GM10266 (cell line): ENCODE measurements at regions not wholly inside any gene's neighbourhood (a gene's known extent, or its start where the extent isn't known, plus 50 kb on each side); places are given as distances from the start of the nearest gene placed in this dataset.

Experiments used
- DNase-seq: peaks from one replicate; pipeline ENCODE4 v3.0.0; 2012; ENCODE audit errors: extremely low spot score
- TF ChIP-seq, protein P1 (sequence below): IDR thresholded peaks from 2 replicates; pipeline ENCODE4 v1.5.1; 2012; ENCODE audit warnings: mild to moderate bottlenecking, low read depth; ENCODE audit not compliant: control insufficient read depth, insufficient read depth; ENCODE audit errors: missing control alignments

- TF ChIP-seq, protein P1, sequence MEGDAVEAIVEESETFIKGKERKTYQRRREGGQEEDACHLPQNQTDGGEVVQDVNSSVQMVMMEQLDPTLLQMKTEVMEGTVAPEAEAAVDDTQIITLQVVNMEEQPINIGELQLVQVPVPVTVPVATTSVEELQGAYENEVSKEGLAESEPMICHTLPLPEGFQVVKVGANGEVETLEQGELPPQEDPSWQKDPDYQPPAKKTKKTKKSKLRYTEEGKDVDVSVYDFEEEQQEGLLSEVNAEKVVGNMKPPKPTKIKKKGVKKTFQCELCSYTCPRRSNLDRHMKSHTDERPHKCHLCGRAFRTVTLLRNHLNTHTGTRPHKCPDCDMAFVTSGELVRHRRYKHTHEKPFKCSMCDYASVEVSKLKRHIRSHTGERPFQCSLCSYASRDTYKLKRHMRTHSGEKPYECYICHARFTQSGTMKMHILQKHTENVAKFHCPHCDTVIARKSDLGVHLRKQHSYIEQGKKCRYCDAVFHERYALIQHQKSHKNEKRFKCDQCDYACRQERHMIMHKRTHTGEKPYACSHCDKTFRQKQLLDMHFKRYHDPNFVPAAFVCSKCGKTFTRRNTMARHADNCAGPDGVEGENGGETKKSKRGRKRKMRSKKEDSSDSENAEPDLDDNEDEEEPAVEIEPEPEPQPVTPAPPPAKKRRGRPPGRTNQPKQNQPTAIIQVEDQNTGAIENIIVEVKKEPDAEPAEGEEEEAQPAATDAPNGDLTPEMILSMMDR: no peak
These were observed 54.9 kb upstream of the ITPRID2 start for GRCh38 chr2:181836583-181836982.

GRCh38 chr2:181837563-181837962 lies 54.0 kb upstream of the ITPRID2 start:
- DNase-seq: no peak
- TF ChIP-seq, protein P1: no peak

More at GRCh38 chr2:181836583-181836982, 54.9 kb upstream of the ITPRID2 start:
- no peak for DNase-seq

DNA sequence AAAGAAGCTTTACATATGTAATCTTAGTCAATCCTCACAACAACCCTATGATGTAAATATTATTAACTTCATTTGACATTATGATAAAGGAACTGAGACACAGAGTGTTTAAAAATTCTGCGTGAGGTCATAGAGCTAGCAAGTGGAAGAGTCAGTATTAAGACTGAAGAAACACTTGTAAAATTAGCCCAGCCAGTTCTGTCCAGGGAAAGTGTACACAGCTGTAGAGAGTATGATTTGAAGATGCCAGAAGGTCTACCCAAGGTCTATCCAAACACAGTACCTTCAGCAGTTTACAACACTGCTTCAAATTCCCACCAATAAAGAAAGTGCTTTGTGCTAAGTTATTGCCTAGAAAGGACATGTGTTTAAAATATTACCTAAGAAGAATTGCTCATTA lies 51.7 kb upstream of the ITPRID2 start:
- TF ChIP-seq, protein P1: no peak
- DNase-seq: no peak

DNA sequence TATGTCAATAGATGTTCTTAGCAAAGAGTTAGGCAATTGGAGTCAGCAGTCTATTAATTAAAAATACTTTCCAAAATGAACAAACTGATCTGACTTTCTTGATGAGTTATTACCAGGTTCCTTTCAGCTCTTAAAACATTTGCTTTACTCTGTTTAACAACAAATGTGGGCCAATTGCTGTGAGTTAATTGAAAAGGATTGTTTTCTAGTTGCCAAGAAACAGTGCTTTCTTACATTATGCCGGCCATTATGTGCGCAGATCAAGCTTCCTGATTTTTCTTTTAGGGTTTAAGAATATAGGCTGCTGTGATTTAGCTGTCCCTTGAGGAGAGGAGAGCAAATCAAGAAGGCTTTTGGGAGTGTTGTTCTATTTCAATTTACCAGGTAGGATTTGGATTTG lies 50.5 kb upstream of the ITPRID2 start:
- TF ChIP-seq, protein P1: no peak
- no peak for DNase-seq
